Skeletal muscle cell (primary cell): ENCODE measurements at regions not wholly inside any gene's neighbourhood (a gene's known extent, or its start where the extent isn't known, plus 50 kb on each side); places are given as distances from the start of the nearest gene placed in this dataset.
"Not testable (repeated sequence)": the region's sequence is repeated elsewhere in the genome, so short reads cannot be mapped to it uniquely, and the experiment has no call there.

Experiments used
- DNase-seq: peaks from one replicate; pipeline ENCODE4 v3.0.0-alpha.2; 2010; ENCODE audit warnings: low read depth
- H3K4me3 ChIP-seq: 2 replicates; pipeline ENCODE4 v1.5.1; 2011; ENCODE audit warnings: low read depth, mild to moderate bottlenecking, control low read depth, low read length, moderate library complexity

GRCh38 chr10:125235093-125236069, 75.0 kb upstream of the CTBP2 start:
- no peak overlapping the region for H3K4me3 ChIP-seq
- DNase-seq = no peak

GRCh38 chr10:125234576-125234975, 74.2 kb upstream of the CTBP2 start:
- H3K4me3 ChIP-seq = not testable (repeated sequence)
- peak; percentile 34 for DNase-seq

GRCh38 chr10:125233726-125234125, 73.4 kb upstream of the CTBP2 start:
- H3K4me3 ChIP-seq = no peak overlapping the region
- no peak for DNase-seq

GRCh38 chr10:125232841-125233240, 72.5 kb upstream of the CTBP2 start:
- DNase-seq = no peak
- H3K4me3 ChIP-seq = no peak overlapping the region

- no peak overlapping the region for H3K4me3 ChIP-seq
- DNase-seq = no peak
Observed at GRCh38 chr10:125231813-125232475, 71.6 kb upstream of the CTBP2 start.

GRCh38 chr10:125231116-125231812, 70.9 kb upstream of the CTBP2 start:
- DNase-seq = peak; percentile 84

GRCh38 chr10:125230251-125230650, 69.9 kb upstream of the CTBP2 start:
- no peak overlapping the region for H3K4me3 ChIP-seq
- DNase-seq = no peak

More at GRCh38 chr10:125231116-125231812, 70.9 kb upstream of the CTBP2 start:
- no peak overlapping the region for H3K4me3 ChIP-seq

GRCh38 chr10:125228245-125228940, 68.0 kb upstream of the CTBP2 start:
- H3K4me3 ChIP-seq, DNase-seq: not testable (repeated sequence)

- no peak overlapping the region for H3K4me3 ChIP-seq
- DNase-seq = no peak
Observed at GRCh38 chr10:125227546-125227945, 67.2 kb upstream of the CTBP2 start.

- DNase-seq = no peak
- no peak overlapping the region for H3K4me3 ChIP-seq
Observed at GRCh38 chr10:125226823-125227222, 66.5 kb upstream of the CTBP2 start.

GRCh38 chr10:125226005-125226404, 65.6 kb upstream of the CTBP2 start:
- no peak for DNase-seq
- H3K4me3 ChIP-seq = no peak overlapping the region

- H3K4me3 ChIP-seq = no peak overlapping the region
- DNase-seq = no peak
Observed at GRCh38 chr10:125225051-125225450, 64.7 kb upstream of the CTBP2 start.

- H3K4me3 ChIP-seq = no peak overlapping the region
- no peak for DNase-seq
Observed at GRCh38 chr10:125222515-125223308, 62.3 kb upstream of the CTBP2 start.

GRCh38 chr10:125221716-125222115, 61.4 kb upstream of the CTBP2 start:
- no peak for DNase-seq
- no peak overlapping the region for H3K4me3 ChIP-seq

- no peak for DNase-seq
- H3K4me3 ChIP-seq = no peak overlapping the region
Observed at GRCh38 chr10:125219776-125220175, 59.4 kb upstream of the CTBP2 start.

GRCh38 chr10:125218967-125219366, 58.6 kb upstream of the CTBP2 start:
- DNase-seq = no peak
- no peak overlapping the region for H3K4me3 ChIP-seq

- DNase-seq = no peak
Observed at GRCh38 chr10:125217990-125218675, 57.8 kb upstream of the CTBP2 start.

GRCh38 chr10:125216861-125217260, 56.5 kb upstream of the CTBP2 start:
- DNase-seq = no peak
- H3K4me3 ChIP-seq = no peak overlapping the region

More at GRCh38 chr10:125217990-125218675, 57.8 kb upstream of the CTBP2 start:
- H3K4me3 ChIP-seq = no peak overlapping the region
